IMR-90 (cell line): ENCODE measurements at regions not wholly inside any gene's neighbourhood (a gene's known extent, or its start where the extent isn't known, plus 50 kb on each side); places are given as distances from the start of the nearest gene placed in this dataset.

Source experiments
- ATAC-seq: fragments of 200-7000 bp; cut with Tn5 transposase; 2 replicates; pipeline ENCODE4 v1.9.1; 2020; ENCODE audit warnings: low read depth, mild to moderate bottlenecking, moderate library complexity
- BruUV-seq: library from RNA; stranded (reverse); fragments of 400-500 nt; replicated peaks from 2 replicates; lab custom pipeline; 2021; lab: Mats Ljungman, UMichigan
- CTCF ChIA-PET: fragments of 300-600 bp; formaldehyde crosslinking; extraction: SDS; loops from one replicate; lab custom pipeline; 2021; ENCODE audit warnings: antibody characterized with exemption; lab: Yijun Ruan, JAX
- POLR2A ChIA-PET: fragments of 300-600 bp; sonication (Branson Sonifier 250); formaldehyde crosslinking; loops from one replicate; lab custom pipeline; 2022; ENCODE audit warnings: antibody characterized with exemption; ENCODE audit not compliant: unreplicated experiment; lab: Charles Lee
- DNase-seq: peaks from one replicate; pipeline ENCODE4 v3.0.0; 2013
- H2AFZ ChIP-seq: replicated peaks from 2 replicates; pipeline ENCODE3; 2013; ENCODE audit warnings: low read length, mild to moderate bottlenecking; ENCODE audit not compliant: poor library complexity
- H2AK5ac ChIP-seq: 2 replicates; pipeline ENCODE4 v1.6.1; 2013; ENCODE audit warnings: low read depth, low read length, inconsistent platforms
- H2AK9ac ChIP-seq: replicated peaks from 2 replicates; pipeline ENCODE3; 2013; ENCODE audit warnings: mild to moderate bottlenecking, low read depth, low read length, moderate library complexity; ENCODE audit not compliant: poor library complexity
- H2BK120ac ChIP-seq: 2 replicates; pipeline ENCODE4 v1.6.1; 2013; ENCODE audit warnings: low read depth, low read length, inconsistent platforms
- H2BK15ac ChIP-seq: 3 replicates; pipeline ENCODE4 v1.6.1; 2013; ENCODE audit warnings: low read depth, low read length, inconsistent platforms
- H2BK20ac ChIP-seq: 2 replicates; pipeline ENCODE4 v1.6.1; 2013; ENCODE audit warnings: low read depth, mild to moderate bottlenecking, inconsistent platforms, low read length, moderate library complexity
- H2BK5ac ChIP-seq: 2 replicates; pipeline ENCODE4 v1.6.1; 2013; ENCODE audit warnings: mild to moderate bottlenecking, low read depth, low read length, inconsistent platforms; ENCODE audit not compliant: poor library complexity, severe bottlenecking
- H3K14ac ChIP-seq: replicated peaks from 2 replicates; pipeline ENCODE4 v1.6.1; 2013; ENCODE audit warnings: low read depth, low read length, inconsistent platforms
- H3K18ac ChIP-seq: 2 replicates; pipeline ENCODE4 v1.6.1; 2013; ENCODE audit warnings: low read depth, low read length, control low read depth
- H3K23ac ChIP-seq: 2 replicates; pipeline ENCODE4 v1.6.1; 2013; ENCODE audit warnings: low read depth, low read length, inconsistent platforms
- H3K27ac ChIP-seq: 2 replicates; pipeline ENCODE4 v1.5.1; 2013; ENCODE audit warnings: mild to moderate bottlenecking, control low read depth, low read length; ENCODE audit not compliant: insufficient read depth
- H3K27me3 ChIP-seq: 2 replicates; pipeline ENCODE4 v1.6.1; 2013; ENCODE audit warnings: low read length; ENCODE audit not compliant: control insufficient read depth, insufficient read depth
- H3K36me3 ChIP-seq: 2 replicates; pipeline ENCODE4 v1.6.1; 2013; ENCODE audit warnings: low read length, mixed read lengths; ENCODE audit not compliant: control insufficient read depth, insufficient read depth
- H3K4ac ChIP-seq: 2 replicates; pipeline ENCODE4 v1.6.1; 2013; ENCODE audit warnings: low read depth, low read length, inconsistent platforms
- H3K4me1 ChIP-seq: 2 replicates; pipeline ENCODE4 v1.6.1; 2013; ENCODE audit warnings: low read length, mixed read lengths; ENCODE audit not compliant: control insufficient read depth, insufficient read depth
- H3K4me2 ChIP-seq: 2 replicates; pipeline ENCODE4 v1.6.1; 2013; ENCODE audit warnings: low read depth, mild to moderate bottlenecking, control low read depth, low read length, moderate library complexity
- H3K4me3 ChIP-seq: 2 replicates; pipeline ENCODE4 v1.5.1; 2013; ENCODE audit warnings: low read depth, mild to moderate bottlenecking, control low read depth, low read length, moderate library complexity; ENCODE audit not compliant: insufficient read depth
- H3K56ac ChIP-seq: 2 replicates; pipeline ENCODE4 v1.6.1; 2013; ENCODE audit warnings: low read length, inconsistent platforms; ENCODE audit not compliant: insufficient read depth; ENCODE audit errors: extremely low read depth
- H3K79me1 ChIP-seq, 2 experiments: 2 replicates each; pipeline ENCODE4 v1.6.1; 2013; ENCODE audit warnings: low read length in 2 of 2, inconsistent platforms in 1 of 2, low read depth in 1 of 2
- H3K9ac ChIP-seq: 2 replicates; pipeline ENCODE4 v1.6.1; 2013; ENCODE audit warnings: low read depth, low read length, control low read depth
- H3K9me1 ChIP-seq: 2 replicates; pipeline ENCODE4 v1.6.1; 2013; ENCODE audit warnings: low read length, inconsistent platforms; ENCODE audit not compliant: insufficient read depth
- H3K9me3 ChIP-seq: 2 replicates; pipeline ENCODE4 v1.6.1; 2013; ENCODE audit warnings: low read length; ENCODE audit not compliant: control insufficient read depth, insufficient read depth
- H4K20me1 ChIP-seq: 2 replicates; pipeline ENCODE4 v1.6.1; 2013; ENCODE audit warnings: low read length, inconsistent platforms; ENCODE audit not compliant: insufficient read depth
- H4K5ac ChIP-seq: 2 replicates; pipeline ENCODE4 v1.6.1; 2013; ENCODE audit warnings: mild to moderate bottlenecking, low read depth, low read length, control low read depth
- H4K8ac ChIP-seq, 2 experiments: 2 replicates each; pipeline ENCODE4 v1.6.1; 2013; ENCODE audit warnings: low read depth in 2 of 2, low read length in 2 of 2, control low read depth in 1 of 2, inconsistent platforms in 1 of 2
- H4K91ac ChIP-seq: 2 replicates; pipeline ENCODE4 v1.6.1; 2013; ENCODE audit warnings: low read depth, low read length, inconsistent platforms; ENCODE audit not compliant: insufficient read depth
- CEBPB ChIP-seq: IDR thresholded peaks from 2 replicates; pipeline ENCODE4 v1.6.1; 2012; ENCODE audit warnings: low read depth, low read length, improper control_type of control experiment
- CHD1 ChIP-seq: IDR thresholded peaks from 2 replicates; pipeline ENCODE4 v1.6.1; 2012; ENCODE audit warnings: low read depth, low read length, improper control_type of control experiment
- MXI1 ChIP-seq: IDR thresholded peaks from 2 replicates; pipeline ENCODE4 v1.6.1; 2012; ENCODE audit warnings: low read depth, mild to moderate bottlenecking, low read length, moderate library complexity, borderline replicate concordance
- RAD21 ChIP-seq: IDR thresholded peaks from 2 replicates; pipeline ENCODE4 v1.6.1; 2012; ENCODE audit warnings: low read length, improper control_type of control experiment
- WGBS, 2 experiments: methylation state at CpG; one replicate each; pipeline versions ENCODE4 v1.1.5 to v1.1.7; 2013; ENCODE audit warnings: missing lambda C conversion rate in 2 of 2; ENCODE audit not compliant: insufficient read length in 1 of 2; ENCODE audit errors: extremely low coverage in 2 of 2; 5-methylcytosine and 5-hydroxymethylcytosine counted together
- dilution Hi-C: fragments of 300-500 bp; cut with HindIII; formaldehyde crosslinking; loops from one replicate; pipeline ENCODE4 v1.14.3; 2018; ENCODE audit warnings: low sequenced_read_pairs; ENCODE audit not compliant: unreplicated experiment
- in situ Hi-C: fragments of 300-500 bp; cut with MboI; formaldehyde crosslinking; loops from 3 replicates; pipeline ENCODE4 v1.14.3; 2019; ENCODE audit warnings: low sequenced_read_pairs, inconsistent platforms, mixed read lengths
- intact Hi-C: fragments of 100-400 bp; cut with micrococcal nuclease; formaldehyde crosslinking; loops from 2 replicates; pipeline ENCODE4 v1.10.0; 2022

- H3K79me1 ChIP-seq, result no peaks in the 10 kb centered on the region
- H2BK5ac ChIP-seq, result no peak overlapping the region
- no peak overlapping the region for H4K5ac ChIP-seq
- H2AK5ac ChIP-seq, result no peak overlapping the region
- no peak overlapping the region for H2AFZ ChIP-seq
- no peak overlapping the region for H2AK9ac ChIP-seq
- no peak overlapping the region for H3K4me3 ChIP-seq
- no peak overlapping the region for H3K4me2 ChIP-seq
- ATAC-seq, result no peak
- no peaks in the 10 kb centered on the region for H3K36me3 ChIP-seq
- no peak overlapping the region for H2BK20ac ChIP-seq
- intact Hi-C loops (no loop called here), in situ Hi-C loops (no loop called here), dilution Hi-C loops (no loop called here)
- WGBS, 2 experiments, result no CpG with 5 or more reads among the region's 6 CpGs
- H3K27ac ChIP-seq, result no peak overlapping the region
- TF ChIP-seq MXI1 (no peak), CHD1 (no peak), RAD21 (no peak), CEBPB (peak; percentile 49)
- H3K4ac ChIP-seq, result no peak overlapping the region
- no peak overlapping the region for H3K9ac ChIP-seq
- H4K91ac ChIP-seq, result no peak overlapping the region
- H3K9me1 ChIP-seq, result no peaks in the 10 kb centered on the region
- no peak overlapping the region for H3K18ac ChIP-seq
- H3K23ac ChIP-seq, result no peak overlapping the region
- DNase-seq, result no peak
- H3K4me1 ChIP-seq, result no peaks in the 10 kb centered on the region
- no peaks in the 10 kb centered on the region for H3K9me3 ChIP-seq
- POLR2A ChIA-PET, result no interaction called here
- no peaks in the 10 kb centered on the region for H3K27me3 ChIP-seq
- no peak overlapping the region for H4K8ac ChIP-seq
- no peak overlapping the region for H2BK15ac ChIP-seq
- H3K14ac ChIP-seq, result no peak overlapping the region
- no peaks in the 10 kb centered on the region for H4K20me1 ChIP-seq
- CTCF ChIA-PET, result no interaction called here
- no TSS peak for BruUV-seq
- H3K56ac ChIP-seq, result no peak overlapping the region
- no peak overlapping the region for H2BK120ac ChIP-seq
Observed at GRCh38 chr3:78344918-78345317, 1305.0 kb downstream of the ROBO2 start.
